ENCODE measurements at regions not wholly inside any gene's neighbourhood (a gene's known extent, or its start where the extent isn't known, plus 50 kb on each side); places are given as distances from the start of the nearest gene placed in this dataset.
A peak's percentile ranks its signal among the peaks of the same experiment; 100 is the strongest.

DNA sequence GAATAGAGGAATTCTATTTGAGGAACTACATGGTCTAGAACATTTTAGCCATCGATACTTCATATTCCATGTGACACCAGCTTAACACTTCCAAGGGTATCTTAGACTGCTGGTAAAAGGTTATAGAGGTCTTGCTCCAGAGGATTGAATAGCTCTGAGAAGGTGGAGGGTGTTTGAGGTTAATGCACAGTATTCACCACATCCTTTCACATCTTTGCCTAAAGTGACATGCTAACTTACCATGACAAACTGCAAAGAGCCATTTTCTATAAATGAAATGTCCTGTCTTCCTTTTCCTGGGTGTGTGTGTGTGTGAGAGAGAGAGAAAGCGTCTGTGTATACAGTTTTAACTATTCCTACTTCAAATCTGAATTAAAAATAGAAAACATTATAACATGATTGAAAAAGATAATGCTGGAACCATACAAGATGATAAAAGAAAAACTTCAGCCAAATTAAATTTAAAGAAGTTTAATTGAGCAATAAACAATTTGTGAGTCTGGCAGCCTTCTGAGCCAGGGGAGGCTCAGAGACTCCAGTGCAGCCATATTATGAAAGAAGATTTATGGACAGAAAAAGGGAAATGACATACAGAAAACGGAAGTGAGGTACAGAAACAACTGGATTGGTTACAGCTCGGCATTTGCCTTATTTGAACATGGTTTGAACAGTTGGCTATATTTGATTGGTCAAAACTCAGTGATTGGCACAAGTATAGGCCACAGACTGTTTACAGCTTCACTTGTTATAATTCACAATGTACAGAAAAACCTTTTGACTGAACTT lies 320.9 kb upstream of the CCDC179 start:
- TF ChIP-seq CTCF (conservative IDR thresholded peaks at IDR 0.05; ENCODE audit: control insufficient read depth, insufficient read depth, low read depth, low read length) = no peak
- no peak for DNase-seq (ENCODE audit: low read depth)
- H3K4me3 ChIP-seq (ENCODE audit: control insufficient read depth, low read depth, low read length) = no peak overlapping the region

- TF ChIP-seq CTCF (conservative IDR thresholded peaks at IDR 0.05; ENCODE audit: control insufficient read depth, insufficient read depth, low read depth, low read length) = no peak
- DNase-seq (ENCODE audit: low read depth) = peak; percentile 71
- no peak overlapping the region for H3K4me3 ChIP-seq (ENCODE audit: control insufficient read depth, low read depth, low read length)
Measured at GRCh38 chr11:23192256-23192655, 332.0 kb upstream of the CCDC179 start.

- no peak overlapping the region for H3K4me3 ChIP-seq (ENCODE audit: control insufficient read depth, low read depth, low read length)
- DNase-seq (ENCODE audit: low read depth) = no peak
- no peak for TF ChIP-seq CTCF (conservative IDR thresholded peaks at IDR 0.05; ENCODE audit: control insufficient read depth, insufficient read depth, low read depth, low read length)
Measured at GRCh38 chr11:23201936-23202522, 341.8 kb upstream of the CCDC179 start.

DNA sequence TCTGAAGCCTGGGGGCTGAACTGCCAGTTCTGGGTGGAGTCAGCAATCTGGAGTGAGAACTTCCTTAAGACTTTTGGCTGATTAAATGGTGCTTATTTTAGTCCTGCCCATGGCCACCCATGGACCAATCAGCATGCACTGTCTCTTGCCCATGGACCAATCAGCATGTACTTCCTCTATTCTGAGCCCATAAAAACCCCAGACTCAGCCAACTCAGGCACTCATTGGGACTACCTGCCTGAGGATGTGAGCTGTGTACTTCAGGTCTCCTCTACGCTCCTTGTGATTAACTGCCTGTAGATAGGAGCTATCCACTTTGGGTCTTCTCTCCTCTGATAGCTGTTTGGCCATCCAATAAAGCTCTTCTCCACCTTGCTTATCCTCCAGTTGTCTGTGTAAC lies 342.3 kb upstream of the CCDC179 start:
- H3K4me3 ChIP-seq (ENCODE audit: control insufficient read depth, low read depth, low read length) = no peak overlapping the region
- no peak for TF ChIP-seq CTCF (conservative IDR thresholded peaks at IDR 0.05; ENCODE audit: control insufficient read depth, insufficient read depth, low read depth, low read length)
- DNase-seq (ENCODE audit: low read depth) = no peak

DNA sequence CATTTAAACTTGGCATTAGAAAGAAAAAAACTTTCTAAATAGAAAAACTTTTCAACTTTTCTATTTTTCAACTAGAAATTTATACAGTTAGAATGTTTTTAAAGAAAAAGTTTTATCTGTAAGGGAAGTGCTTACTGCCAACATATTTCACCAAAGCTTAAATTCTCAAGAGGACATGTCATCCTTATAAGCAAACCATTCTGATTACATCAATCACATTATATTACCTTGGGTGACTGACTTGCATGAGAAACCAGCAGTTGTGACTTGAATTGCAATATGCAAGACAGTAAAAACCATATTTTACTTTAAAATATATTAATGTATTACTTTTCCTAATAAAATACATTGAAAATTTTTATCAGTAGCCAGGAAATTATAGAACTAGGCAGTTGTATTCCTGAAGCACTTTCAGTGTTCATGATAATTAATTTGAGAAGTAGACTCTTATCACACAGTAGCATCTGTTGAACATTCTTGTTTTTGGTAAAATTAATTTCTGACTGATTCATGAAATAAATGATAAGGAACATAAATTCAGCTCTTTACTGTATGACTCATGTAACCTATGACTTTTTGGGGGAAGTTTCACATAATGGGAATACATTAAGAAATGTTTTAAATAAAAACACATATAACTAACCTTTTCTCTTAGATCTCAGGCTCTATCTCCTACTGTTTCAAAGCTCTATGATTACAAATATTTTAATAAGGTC lies 345.0 kb upstream of the CCDC179 start:
- no peak for TF ChIP-seq CTCF (conservative IDR thresholded peaks at IDR 0.05; ENCODE audit: control insufficient read depth, insufficient read depth, low read depth, low read length)
- peak; percentile 21 for DNase-seq (ENCODE audit: low read depth)
- H3K4me3 ChIP-seq (ENCODE audit: control insufficient read depth, low read depth, low read length) = no peak overlapping the region

GRCh38 chr11:23206741-23207336 lies 346.6 kb upstream of the CCDC179 start:
- TF ChIP-seq CTCF (conservative IDR thresholded peaks at IDR 0.05; ENCODE audit: control insufficient read depth, insufficient read depth, low read depth, low read length) = no peak
- H3K4me3 ChIP-seq (ENCODE audit: control insufficient read depth, low read depth, low read length) = no peak overlapping the region
- DNase-seq (ENCODE audit: low read depth) = no peak
